GM21717 (cell line): ENCODE measurements at regions not wholly inside any gene's neighbourhood (a gene's known extent, or its start where the extent isn't known, plus 50 kb on each side); places are given as distances from the start of the nearest gene placed in this dataset.

ENCODE experiments used
- ATAC-seq: cut with Tn5 transposase; IDR thresholded peaks from one replicate; pipeline ENCODE4 v1.9.1; 2021; ENCODE audit warnings: mild to moderate bottlenecking, moderate library complexity; ENCODE audit not compliant: unreplicated experiment

- no peak for ATAC-seq
Measured at GRCh38 chr16:79303206-79303605, 297.3 kb downstream of the MAF start.

GRCh38 chr16:79302731-79303130 is 297.8 kb downstream of the MAF start:
- no peak for ATAC-seq

GRCh38 chr16:79301051-79301450 is 299.5 kb downstream of the MAF start:
- no peak for ATAC-seq

GRCh38 chr16:79298894-79299799 is 301.4 kb downstream of the MAF start:
- ATAC-seq, result no peak

- ATAC-seq, result no peak
Measured at GRCh38 chr16:79298476-79298875, 302.1 kb downstream of the MAF start.

GRCh38 chr16:79297805-79298204 is 302.7 kb downstream of the MAF start:
- no peak for ATAC-seq

- no peak for ATAC-seq
Measured at GRCh38 chr16:79297296-79297695, 303.2 kb downstream of the MAF start.

- no peak for ATAC-seq
Measured at GRCh38 chr16:79296491-79296890, 304.0 kb downstream of the MAF start.

- no peak for ATAC-seq
Measured at GRCh38 chr16:79295746-79296145, 304.8 kb downstream of the MAF start.

- no peak for ATAC-seq
Measured at GRCh38 chr16:79295162-79295561, 305.4 kb downstream of the MAF start.

- ATAC-seq, result no peak
Measured at GRCh38 chr16:79294568-79294967, 306.0 kb downstream of the MAF start.

GRCh38 chr16:79293836-79294460 is 306.6 kb downstream of the MAF start:
- no peak for ATAC-seq

- ATAC-seq, result no peak
Measured at GRCh38 chr16:79288066-79288465, 312.5 kb downstream of the MAF start.

GRCh38 chr16:79287424-79287917 is 313.1 kb downstream of the MAF start:
- ATAC-seq, result no peak

- ATAC-seq, result peak; percentile 97
Measured at GRCh38 chr16:79286646-79287423, 313.7 kb downstream of the MAF start.

GRCh38 chr16:79284766-79285165 is 315.8 kb downstream of the MAF start:
- ATAC-seq, result no peak

- ATAC-seq, result no peak
Measured at GRCh38 chr16:79283578-79283977, 317.0 kb downstream of the MAF start.

GRCh38 chr16:79282806-79283205 is 317.7 kb downstream of the MAF start:
- ATAC-seq, result no peak

- ATAC-seq, result peak; percentile 72
Measured at GRCh38 chr16:79278506-79278905, 322.0 kb downstream of the MAF start.

GRCh38 chr16:79276501-79276900 is 324.0 kb downstream of the MAF start:
- no peak for ATAC-seq

- ATAC-seq, result no peak
Measured at GRCh38 chr16:79274264-79274663, 326.3 kb downstream of the MAF start.
